GM21737 (cell line): ENCODE measurements at regions not wholly inside any gene's neighbourhood (a gene's known extent, or its start where the extent isn't known, plus 50 kb on each side); places are given as distances from the start of the nearest gene placed in this dataset.

Experiments used
- ATAC-seq: cut with Tn5 transposase; IDR thresholded peaks from one replicate; pipeline ENCODE4 v1.9.1; 2021; ENCODE audit warnings: mild to moderate bottlenecking, moderate library complexity; ENCODE audit not compliant: unreplicated experiment

DNA sequence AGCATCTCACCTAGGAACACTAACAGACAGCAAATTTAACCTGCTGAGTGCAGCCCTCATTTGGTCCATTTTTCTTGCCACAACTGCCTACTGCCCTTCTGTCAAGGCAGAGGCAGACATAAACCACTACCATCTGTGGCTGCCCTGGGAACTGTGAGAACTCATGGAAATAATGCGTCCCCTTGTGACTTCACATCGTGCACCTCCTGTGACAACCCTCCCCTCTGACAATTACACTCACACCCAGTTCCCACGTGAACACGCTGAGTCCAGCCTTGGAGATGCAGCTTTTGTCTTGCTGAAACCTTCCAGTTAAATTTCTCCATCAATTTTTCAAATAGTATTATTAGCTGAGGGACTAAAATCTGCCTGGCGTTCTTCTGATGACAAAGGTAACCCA is 193.1 kb upstream of the KLF14 start:
- ATAC-seq, result no peak

DNA sequence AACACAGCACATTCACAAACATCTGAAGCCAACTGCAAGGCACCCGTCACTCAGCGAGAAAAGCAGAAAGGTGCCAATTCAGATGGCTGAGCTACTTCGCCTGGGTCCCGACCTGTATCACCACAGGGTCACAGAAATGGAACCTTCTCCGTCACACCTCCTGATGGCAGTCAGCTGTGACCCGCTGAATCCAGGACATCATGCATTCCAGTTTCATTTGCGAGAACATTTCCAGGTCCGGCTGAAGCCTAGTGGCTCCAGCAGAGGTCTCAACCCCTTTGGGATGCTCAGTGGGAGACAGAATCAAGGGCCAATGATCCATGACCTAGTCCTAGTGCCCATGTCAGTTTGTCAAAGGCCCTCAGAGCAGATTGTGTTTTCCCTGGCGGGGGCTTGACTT is 193.6 kb upstream of the KLF14 start:
- no peak for ATAC-seq

DNA sequence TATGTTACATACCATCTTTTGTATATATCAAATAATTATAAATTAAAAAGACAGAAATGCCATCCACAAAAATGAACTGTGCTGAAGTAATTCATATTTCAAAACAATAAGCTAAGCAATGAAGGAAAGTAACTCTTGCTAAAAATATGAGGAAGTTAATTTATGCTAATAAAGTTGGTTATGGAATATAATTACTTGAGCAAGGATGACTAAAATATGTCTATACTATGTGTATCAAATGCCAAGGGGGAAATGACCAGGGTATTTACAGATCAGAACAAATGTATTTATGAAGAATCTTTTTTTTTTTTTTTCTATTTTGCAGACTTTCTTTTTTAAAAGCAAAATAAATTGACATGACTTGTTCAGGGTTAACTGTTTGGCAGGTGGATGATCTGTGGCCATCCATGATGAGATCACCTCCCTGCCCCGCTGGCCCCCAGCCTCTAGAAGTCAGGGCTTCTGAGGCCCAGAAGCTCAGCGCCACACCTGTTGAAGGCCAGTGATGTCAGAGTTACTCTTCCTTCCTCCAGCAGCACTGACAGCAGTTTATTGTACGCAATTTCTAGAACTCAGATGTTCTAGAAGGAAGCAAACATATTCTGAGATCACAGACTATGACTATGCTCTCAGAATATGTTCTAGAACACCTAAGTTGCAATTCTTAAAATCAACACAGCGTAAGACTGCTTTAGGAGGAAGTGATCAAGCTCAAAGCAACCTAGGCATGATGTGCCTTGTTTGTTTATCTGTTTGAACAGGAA is 196.1 kb upstream of the KLF14 start:
- no peak for ATAC-seq

DNA sequence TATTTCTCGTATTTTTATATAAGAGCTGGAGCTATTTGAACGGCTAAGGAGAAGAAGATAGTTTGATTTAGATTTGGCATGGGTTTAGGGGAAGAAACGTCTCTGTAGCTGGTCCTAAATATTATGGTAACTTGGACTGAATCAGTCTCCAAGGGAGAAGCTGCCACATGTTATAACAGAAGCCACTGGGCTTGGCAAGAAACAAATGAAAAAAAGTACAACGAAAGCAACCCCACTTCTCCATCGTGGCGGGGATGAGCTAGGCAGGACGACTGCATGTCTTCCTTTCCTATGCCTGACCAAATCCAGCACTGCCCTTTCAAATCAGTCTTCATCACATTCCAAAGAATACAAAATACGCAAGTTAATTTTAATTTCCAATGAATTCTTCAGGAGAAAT is 196.7 kb upstream of the KLF14 start:
- no peak for ATAC-seq

GRCh38 chr7:130931423-130931822 is 197.4 kb upstream of the KLF14 start:
- ATAC-seq, result no peak

GRCh38 chr7:130932088-130932487 is 198.1 kb upstream of the KLF14 start:
- ATAC-seq, result no peak

GRCh38 chr7:130932667-130933432 is 198.8 kb upstream of the KLF14 start:
- no peak for ATAC-seq

DNA sequence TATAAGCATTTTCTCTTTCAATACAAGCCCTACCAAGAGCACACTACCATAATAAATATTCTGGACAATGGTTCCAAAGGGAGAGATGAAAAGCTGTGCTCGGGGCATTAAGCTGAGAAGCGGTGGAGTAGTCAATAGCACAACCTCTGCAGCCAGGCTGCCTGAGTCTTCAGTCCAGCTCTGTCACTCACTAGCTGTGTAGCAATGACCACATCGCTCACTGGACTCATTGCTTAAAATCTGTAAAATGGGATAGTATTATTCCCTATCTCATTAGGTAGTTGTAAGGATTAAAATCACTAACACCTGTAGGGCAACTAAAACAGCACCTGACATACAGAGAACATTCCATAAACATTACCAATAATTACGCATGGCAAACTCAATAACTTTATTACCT is 199.9 kb upstream of the KLF14 start:
- no peak for ATAC-seq

GRCh38 chr7:130935564-130936157 is 201.7 kb upstream of the KLF14 start:
- no peak for ATAC-seq

DNA sequence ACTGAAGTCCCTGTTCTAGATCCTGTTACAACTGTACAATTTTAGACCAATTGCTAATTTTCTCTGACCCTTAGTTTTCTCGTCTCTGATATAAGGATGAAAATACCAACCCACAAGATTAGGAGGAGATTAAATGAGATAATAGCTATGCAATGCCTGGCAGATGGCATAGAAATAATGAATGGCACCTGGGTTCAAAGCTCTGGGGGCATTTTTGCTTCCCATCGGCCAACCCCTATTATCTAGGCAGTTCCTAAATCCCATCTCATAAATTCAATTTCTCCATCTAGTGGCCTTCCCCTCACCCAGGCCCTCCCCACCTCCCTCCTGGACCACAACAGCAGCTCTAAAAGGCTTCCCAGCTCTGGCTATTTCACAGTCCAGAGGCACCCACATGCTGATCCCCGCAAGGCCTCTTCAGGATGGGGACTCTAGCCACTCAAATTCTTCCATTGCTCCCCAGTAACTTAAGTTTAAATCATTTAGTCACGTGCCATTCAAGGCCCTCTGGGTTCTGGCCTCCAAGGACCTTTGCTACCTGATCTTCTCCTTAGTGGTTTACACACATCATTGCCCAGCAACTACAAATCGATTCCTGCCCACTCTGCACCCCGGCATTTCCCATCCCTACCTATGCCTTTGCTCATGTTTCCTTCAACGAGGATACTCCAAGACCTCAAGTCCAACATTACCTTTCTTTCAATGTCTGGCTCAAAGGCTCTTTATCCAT is 202.4 kb upstream of the KLF14 start:
- no peak for ATAC-seq

- ATAC-seq, result no peak
Observed at GRCh38 chr7:130937016-130937415, 203.0 kb upstream of the KLF14 start.

DNA sequence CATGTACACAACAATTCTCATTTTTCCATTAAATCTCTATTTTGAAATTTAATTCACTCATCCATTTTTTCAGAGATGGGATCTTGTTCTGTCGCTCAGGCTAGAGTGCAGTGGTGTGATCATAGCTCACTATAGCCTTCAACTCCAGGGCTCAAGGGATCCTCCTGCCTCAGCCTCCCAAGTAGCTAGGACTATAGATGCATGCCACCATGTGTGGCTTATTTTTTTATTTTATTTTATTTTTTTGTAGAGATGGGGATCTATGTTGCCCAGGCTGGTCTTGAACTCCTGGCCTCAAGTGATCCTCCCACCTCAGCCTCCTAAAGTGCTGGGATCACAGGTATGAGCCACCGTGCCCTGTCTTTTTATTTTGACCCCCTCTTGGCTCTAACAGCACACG is 203.8 kb upstream of the KLF14 start:
- ATAC-seq, result no peak

GRCh38 chr7:130938661-130939060 is 204.7 kb upstream of the KLF14 start:
- no peak for ATAC-seq

- no peak for ATAC-seq
Observed at GRCh38 chr7:130939321-130940095, 205.5 kb upstream of the KLF14 start.

DNA sequence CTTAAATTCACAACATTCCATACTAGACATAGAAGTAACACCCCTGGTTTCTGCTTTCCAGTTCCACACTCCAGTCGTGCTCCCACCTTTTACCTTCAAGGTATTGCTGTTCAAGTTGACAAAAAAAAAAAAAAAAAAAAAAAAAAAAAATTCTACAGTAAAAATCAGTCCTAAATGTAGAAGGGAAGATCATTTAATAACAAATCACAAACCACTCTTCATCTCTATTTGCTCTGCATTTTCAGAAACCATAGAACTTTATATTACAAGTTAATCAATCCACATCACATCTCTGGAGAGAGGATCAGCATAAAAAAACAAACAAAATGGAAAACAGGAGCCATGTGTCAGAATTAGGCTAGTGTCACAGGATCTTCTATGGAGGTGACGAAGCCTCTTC is 206.3 kb upstream of the KLF14 start:
- no peak for ATAC-seq

- no peak for ATAC-seq
Observed at GRCh38 chr7:130940907-130941306, 206.9 kb upstream of the KLF14 start.

GRCh38 chr7:130941322-130942210 is 207.6 kb upstream of the KLF14 start:
- ATAC-seq, result no peak

GRCh38 chr7:130942211-130942964 is 208.4 kb upstream of the KLF14 start:
- ATAC-seq, result no peak

DNA sequence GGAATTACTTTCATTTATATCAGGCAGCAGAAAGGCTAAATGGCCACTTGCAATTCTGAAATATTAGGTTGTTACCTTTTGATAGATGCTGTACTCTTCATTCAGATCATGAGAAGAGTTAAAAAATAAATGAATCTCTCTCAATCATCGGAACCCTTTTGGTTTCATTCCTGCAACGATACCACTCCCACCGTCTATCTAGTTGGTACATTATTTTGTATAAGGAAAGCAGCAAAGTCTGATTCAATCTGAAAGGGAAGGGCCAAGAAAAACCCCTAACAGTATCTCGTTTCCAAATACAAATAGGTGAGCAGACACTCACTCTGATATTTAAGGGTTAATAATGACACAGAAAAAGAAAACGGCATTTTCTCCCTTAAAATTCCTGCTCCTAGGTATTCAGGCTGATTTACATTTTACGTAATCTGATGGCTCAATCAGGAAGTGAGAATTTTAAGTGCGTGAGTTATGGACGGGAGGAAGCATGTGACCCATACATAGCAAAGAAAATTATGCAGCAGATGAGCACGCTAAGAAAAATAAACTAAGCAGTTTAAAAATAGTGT is 209.4 kb upstream of the KLF14 start:
- ATAC-seq, result no peak
